ENCODE measurements at regions not wholly inside any gene's neighbourhood (a gene's known extent, or its start where the extent isn't known, plus 50 kb on each side); places are given as distances from the start of the nearest gene placed in this dataset.
"Not testable (repeated sequence)": the region's sequence is repeated elsewhere in the genome, so short reads cannot be mapped to it uniquely, and the experiment has no call there.

DNA sequence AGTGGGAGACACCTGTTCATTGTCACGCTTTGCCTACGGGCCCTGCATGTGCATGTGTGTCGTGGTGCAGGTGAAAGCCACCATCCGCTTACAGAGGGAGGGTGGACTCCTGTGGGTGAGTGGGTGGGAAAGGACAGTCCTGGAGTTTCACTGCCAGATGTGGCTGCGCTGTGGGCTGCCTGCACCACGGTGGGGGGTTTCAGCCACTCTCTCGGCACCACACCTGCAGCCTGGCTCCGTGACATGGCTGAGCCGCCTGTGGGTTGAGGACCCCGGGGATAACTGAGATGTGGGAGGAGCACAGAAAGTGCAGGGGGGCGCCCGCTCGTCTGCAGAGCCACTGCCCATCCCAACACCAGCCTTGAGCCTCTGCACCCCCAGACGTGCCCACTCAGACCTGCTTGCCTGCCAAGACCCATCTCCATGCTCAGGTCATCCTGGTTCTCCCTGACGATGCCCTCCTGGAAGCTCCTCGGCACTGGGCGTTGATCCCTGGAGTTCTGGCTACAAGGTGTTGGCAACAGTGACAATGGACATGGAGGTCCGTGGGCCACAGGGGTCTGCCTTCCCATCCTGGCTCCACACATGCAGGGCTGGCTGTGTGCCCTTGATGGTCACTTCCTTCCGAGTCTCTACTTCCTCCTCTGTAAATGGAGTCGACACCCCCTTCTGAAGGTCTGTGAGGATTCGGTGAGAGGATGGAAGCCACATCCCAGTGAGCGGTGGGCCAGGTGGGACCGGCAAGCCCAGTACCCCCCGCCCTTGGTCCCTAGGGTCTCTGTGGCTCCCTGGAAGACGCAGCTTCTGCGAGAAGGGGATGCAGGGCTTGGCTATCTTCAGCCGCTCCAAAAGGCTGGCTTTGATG lies 1007.0 kb downstream of the BRD1 start:
- H3K4me1 Mint-ChIP-seq, result peaks cover 0 to 2% of the 10 kb centered on the region in 2 donors
- DNase-seq (no peak), ATAC-seq (replicated peaks) (no peak)
- no peaks in the 10 kb centered on the region for H3K9me3 Mint-ChIP-seq
- H3K36me3 Mint-ChIP-seq, result no peaks in the 10 kb centered on the region
- H3K4me3 Mint-ChIP-seq, result no peak overlapping the region
- peaks cover 15 to 17% of the 10 kb centered on the region in 2 donors for H3K27me3 Mint-ChIP-seq
- no peak overlapping the region for H3K27ac Mint-ChIP-seq

DNA sequence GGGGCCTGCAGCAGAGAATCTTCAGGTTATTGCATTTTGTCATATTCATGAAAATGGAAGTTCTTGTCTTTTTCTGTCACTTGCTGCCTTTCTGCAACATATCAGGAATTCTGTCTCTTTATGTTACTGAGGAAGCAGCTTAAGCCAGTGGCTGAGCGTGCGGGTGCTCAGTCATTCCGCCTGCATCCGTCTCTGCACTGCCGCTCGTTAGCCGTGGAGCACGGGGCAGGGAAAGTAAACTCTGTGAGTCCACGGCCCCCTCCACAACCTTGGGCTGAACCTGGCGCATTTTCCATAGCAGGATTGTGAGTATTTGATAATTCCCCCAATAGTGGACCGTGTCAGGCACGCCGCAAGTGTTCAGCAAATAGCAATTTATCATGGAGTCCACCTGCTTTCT lies 1007.7 kb downstream of the BRD1 start:
- peaks cover 11 to 13% of the 10 kb centered on the region in 2 donors for H3K27me3 Mint-ChIP-seq
- no peak overlapping the region for H3K4me3 Mint-ChIP-seq
- ATAC-seq (replicated peaks), result no peak
- no peak for DNase-seq
- H3K9me3 Mint-ChIP-seq, result no peaks in the 10 kb centered on the region
- H3K27ac Mint-ChIP-seq, result no peak overlapping the region
- H3K36me3 Mint-ChIP-seq, result no peaks in the 10 kb centered on the region
- peaks cover 0 to 2% of the 10 kb centered on the region in 2 donors for H3K4me1 Mint-ChIP-seq

DNA sequence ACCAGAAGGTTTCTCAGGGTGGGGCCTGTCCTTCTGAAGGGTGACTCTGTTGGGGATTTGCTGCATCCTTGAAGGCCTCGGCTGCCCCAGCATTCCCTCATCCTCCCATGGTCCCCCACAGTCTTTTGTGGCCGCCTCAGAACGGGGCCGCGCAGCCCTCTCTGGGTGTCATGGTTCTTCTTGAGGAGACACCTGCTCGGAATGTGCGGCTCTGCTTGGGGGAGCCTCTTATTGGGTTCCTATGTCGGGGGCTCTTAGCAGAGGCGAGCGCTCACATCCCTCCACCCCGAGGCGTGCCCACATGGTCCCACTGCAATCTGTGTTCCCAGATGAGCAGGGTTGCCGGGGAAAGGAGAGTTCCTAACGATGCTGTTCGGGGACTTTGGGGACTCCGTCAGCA lies 1008.4 kb downstream of the BRD1 start:
- Mint-ChIP-seq H3K9me3 (no peaks in the 10 kb centered on the region), H3K4me3 (no peak overlapping the region), H3K27ac (no peak overlapping the region), H3K4me1 (peaks cover 0 to 2% of the 10 kb centered on the region in 2 donors), H3K27me3 (peaks cover 7 to 11% of the 10 kb centered on the region in 2 donors), H3K36me3 (no peaks in the 10 kb centered on the region)
- ATAC-seq (replicated peaks), result no peak
- DNase-seq, result no peak

DNA sequence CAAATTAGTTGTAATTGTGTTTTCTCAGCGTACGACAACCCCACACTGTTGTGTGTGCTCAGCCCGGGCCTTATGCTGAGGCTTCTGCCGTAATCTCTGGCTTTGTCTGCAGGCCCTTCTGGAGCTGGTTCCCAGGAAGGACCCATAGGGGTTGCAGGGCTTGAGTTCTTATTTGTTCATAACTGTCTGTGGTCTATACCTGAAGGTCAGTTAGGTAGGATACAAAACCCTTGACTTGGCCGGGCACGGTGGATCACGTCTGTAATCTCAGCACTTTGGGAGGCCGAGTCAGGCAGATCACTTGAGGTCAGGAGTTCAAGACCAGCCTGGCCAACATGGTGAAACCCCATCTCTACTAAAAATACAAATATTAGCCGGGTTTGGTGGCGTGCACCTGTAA lies 1010.2 kb downstream of the BRD1 start:
- DNase-seq; H3K36me3 Mint-ChIP-seq; ATAC-seq (replicated peaks); H3K27ac Mint-ChIP-seq; H3K4me3 Mint-ChIP-seq; H3K9me3 Mint-ChIP-seq; H3K4me1 Mint-ChIP-seq: not testable (repeated sequence)
- H3K27me3 Mint-ChIP-seq, result peaks cover 7 to 11% of the 10 kb centered on the region in 2 donors

DNA sequence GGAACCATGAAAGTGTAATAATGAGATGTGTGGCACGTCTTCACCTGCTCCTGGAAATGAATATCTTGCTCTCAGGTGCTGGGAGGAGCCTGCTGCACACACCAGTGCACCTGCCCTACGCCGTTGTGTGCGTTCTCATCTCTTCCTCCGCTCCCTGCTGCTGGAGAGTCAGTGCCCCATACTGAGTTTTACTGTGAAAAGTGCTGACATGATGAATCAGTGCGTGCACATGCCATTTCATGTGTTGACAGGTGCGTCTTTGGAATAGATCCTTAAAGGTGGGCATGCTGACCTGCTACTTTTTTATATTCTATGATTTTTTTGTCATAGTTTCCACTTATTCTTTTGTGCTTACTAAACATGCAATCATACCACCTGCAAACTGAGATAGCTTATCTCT lies 1015.8 kb downstream of the BRD1 start:
- ATAC-seq (replicated peaks) (no peak), DNase-seq (no peak)
- no peaks in the 10 kb centered on the region for H3K36me3 Mint-ChIP-seq
- H3K27me3 Mint-ChIP-seq, result peaks cover 0 to 9% of the 10 kb centered on the region in 2 donors
- H3K9me3 Mint-ChIP-seq, result no peaks in the 10 kb centered on the region
- no peak overlapping the region for H3K27ac Mint-ChIP-seq
- H3K4me3 Mint-ChIP-seq, result no peak overlapping the region
- H3K4me1 Mint-ChIP-seq, result no peaks in the 10 kb centered on the region

DNA sequence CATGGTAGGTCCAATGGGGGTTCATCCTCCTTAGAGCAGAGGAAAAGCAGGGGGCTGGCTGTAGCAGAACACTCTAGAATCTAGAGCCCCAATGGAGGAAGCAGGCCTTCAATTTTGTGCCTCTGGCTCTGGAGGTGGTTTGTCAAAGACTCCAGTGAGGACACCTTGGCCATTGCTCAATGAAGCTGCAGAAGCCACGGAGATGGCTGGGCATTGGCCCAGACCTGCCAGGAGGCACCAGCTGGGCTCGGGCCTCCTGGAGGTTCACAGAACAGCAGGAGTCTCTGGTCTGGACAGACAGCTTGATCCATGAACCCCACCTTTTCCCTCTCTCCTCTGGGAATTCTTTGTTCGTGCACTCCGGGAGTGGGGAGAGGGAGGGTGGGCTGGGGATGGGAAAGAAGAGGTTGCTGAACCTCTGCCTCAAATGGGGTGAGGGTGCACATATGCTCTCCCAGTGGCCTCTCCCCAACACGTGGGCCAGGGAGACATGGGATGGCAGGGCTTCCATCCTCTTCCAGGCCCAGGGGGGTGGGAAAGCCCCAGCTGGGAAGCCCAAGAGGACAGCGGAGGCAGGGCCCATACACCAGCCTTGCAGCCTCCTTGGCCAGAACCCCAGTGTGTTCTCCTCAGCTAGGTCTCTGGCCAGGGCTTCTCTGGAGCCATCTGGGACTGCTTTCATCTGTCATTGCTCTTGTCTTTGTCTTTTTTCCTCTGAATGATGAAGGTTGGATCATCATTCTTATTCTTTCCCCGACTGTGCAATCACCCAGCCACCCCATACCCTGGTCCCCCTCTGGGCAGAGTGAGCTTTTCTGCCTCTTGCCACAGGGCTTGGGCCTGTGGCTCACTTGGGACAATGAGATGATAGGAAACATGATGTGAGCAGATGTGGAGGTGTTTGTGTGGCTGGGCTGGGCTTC lies 1019.4 kb downstream of the BRD1 start:
- Mint-ChIP-seq H3K9me3 (no peaks in the 10 kb centered on the region), H3K36me3 (no peaks in the 10 kb centered on the region), H3K27me3 (peaks cover 0 to 13% of the 10 kb centered on the region in 2 donors), H3K4me1 (no peaks in the 10 kb centered on the region), H3K27ac (no peak overlapping the region), H3K4me3 (no peak overlapping the region)
- no peak for ATAC-seq (replicated peaks)
- no peak for DNase-seq

DNA sequence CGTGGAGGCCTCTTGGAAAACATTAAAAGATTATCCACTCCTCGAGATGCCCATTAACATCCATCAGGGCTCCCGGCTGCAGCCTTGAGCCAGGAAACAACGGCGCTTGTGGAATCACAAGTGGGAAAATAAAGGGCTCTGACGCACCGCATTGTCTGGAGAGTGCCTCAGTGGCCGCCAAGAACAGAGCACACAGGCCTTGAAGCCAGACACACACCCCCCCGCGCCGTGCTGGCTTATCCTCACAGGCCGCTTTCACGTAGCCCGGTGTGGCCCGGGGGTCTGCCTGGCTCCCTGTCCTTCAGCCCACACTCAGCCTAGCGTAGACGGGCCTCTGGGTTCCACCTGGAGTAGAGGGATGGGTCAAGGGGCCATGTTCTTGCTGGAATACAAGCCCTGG lies 1020.5 kb downstream of the BRD1 start:
- Mint-ChIP-seq H3K4me3 (no peak overlapping the region), H3K27ac (no peak overlapping the region), H3K36me3 (no peaks in the 10 kb centered on the region)

DNA sequence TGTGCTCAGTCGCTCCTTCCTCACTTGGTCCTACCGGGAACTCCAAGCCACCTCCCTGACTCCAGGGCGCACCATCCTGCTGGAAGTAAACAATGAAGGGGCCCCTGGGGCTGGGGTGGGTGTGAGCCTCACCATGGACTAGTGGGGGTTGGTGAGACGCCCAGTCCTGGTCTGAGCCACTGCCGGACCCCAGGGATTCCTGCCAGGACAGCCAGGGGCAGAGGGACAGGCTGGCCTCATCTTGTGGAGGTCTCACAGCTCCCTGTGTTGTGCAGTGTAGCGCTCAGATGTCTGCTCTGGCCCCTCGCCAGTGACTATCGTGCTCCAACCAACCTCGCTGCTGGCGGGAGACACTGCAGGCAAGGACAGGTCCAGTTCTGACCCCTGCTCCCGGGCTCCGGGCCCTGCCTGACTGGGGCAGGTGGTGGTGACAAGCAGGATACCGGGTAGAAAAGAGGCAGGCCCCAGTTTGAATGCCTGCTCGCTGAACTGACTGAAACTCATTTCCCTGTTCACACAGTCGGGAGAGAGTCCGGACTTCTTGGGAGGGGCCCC lies 1021.4 kb downstream of the BRD1 start:
- peaks cover 0 to 4% of the 10 kb centered on the region in 2 donors for H3K27me3 Mint-ChIP-seq
- no peaks in the 10 kb centered on the region for H3K4me1 Mint-ChIP-seq
- DNase-seq, result no peak
- no peaks in the 10 kb centered on the region for H3K36me3 Mint-ChIP-seq
- no peak overlapping the region for H3K4me3 Mint-ChIP-seq
- ATAC-seq (replicated peaks), result no peak
- no peak overlapping the region for H3K27ac Mint-ChIP-seq
- H3K9me3 Mint-ChIP-seq, result no peaks in the 10 kb centered on the region

More for the DNA sequence above, 1020.5 kb downstream of the BRD1 start:
- Mint-ChIP-seq H3K27me3 (peaks cover 0 to 13% of the 10 kb centered on the region in 2 donors), H3K9me3 (no peaks in the 10 kb centered on the region), H3K4me1 (no peaks in the 10 kb centered on the region)
- ATAC-seq (replicated peaks) (no peak), DNase-seq (no peak)

DNA sequence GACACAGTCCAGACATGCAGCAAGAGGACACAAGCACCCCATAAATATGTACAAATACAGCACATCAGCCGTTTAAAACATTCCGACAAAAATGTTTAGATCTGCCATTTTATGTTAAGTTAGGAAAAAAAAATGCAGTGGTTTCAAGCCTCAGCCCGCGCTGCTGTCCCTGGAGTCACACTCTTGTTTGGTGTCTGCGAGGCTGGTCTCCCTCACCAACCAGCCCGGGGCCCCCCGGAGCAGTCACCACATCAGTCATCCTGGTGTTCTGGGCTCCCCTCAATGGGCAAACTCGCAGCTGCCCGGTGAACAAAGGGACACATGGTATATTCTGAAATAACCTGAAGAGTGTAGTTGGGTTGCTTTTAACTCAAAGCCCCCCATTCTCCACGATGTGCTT lies 1022.2 kb downstream of the BRD1 start:
- DNase-seq (no peak), ATAC-seq (replicated peaks) (no peak)
- Mint-ChIP-seq H3K4me1 (no peaks in the 10 kb centered on the region), H3K4me3 (no peak overlapping the region), H3K27ac (no peak overlapping the region), H3K27me3 (peaks cover 0 to 4% of the 10 kb centered on the region in 2 donors), H3K36me3 (no peaks in the 10 kb centered on the region), H3K9me3 (no peaks in the 10 kb centered on the region)

DNA sequence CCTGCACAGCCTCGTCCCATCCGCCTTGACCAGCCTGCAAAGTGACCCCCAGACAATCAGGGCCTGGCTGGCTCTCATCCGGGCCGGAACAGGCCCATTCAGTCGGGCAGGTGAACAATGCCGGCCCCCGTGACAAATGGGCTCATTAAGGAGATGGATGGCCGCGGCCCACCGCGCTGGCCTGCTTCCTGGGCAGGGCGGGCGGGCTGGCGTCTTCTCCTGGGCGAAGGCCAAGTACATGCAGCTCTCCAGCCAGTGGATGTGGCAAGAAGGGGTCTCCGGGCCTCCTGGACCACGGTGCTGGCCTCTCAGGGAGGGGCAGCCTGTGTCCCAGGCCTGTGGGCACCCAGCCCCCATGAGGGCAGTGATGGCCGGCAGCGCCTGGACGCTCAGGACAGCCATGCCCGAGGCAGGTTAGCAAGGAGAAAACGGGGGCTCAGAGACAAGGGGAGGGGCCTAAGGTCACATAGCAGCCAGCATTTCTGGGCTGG lies 1022.8 kb downstream of the BRD1 start:
- Mint-ChIP-seq H3K4me1 (no peaks in the 10 kb centered on the region), H3K4me3 (no peak overlapping the region), H3K27ac (no peak overlapping the region), H3K27me3 (peaks cover 0 to 4% of the 10 kb centered on the region in 2 donors), H3K36me3 (no peaks in the 10 kb centered on the region), H3K9me3 (no peaks in the 10 kb centered on the region)
- no peak for ATAC-seq (replicated peaks)
- no peak for DNase-seq

DNA sequence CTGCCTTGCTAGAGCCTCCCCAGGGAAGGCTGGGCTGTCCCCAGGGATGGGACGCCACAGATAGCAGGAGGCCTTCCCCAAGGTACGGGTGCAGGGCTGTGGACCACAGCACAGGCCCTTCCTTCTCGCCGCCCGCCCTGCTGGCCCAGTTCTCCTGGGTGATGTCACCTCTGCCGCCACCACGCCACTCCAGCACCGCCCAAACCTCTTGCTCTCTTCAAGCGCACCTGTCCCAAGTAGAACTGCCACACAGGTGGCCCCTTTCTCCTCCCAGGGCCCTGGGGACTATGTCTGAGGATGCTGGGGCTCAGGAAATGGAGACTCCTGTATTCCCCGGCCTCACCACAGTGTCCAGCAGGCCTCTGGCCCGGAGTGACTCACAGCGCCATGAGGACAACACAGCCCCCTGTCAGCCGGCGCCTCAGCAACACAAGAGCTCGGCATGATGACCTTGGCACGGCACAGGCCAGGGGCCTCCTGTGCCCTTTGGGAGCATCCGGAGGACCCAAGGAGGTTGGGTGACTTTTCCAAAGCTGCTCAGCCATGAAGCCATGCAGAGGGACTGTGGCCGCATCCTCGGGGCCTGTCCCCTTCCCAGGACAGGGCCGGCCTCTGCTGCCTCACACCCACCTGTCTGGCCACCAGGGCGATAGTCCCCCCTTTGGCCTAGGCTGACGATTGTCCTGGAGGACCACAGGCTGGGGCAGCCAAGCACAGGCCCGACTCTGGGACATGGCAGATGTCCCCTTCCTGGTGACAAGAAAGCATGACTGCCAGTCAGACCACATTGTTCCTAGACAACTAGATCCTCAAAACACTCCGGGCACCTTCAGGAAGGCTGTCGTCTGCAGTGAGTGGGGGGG lies 1023.5 kb downstream of the BRD1 start:
- H3K9me3 Mint-ChIP-seq, result no peaks in the 10 kb centered on the region
- no peak overlapping the region for H3K4me3 Mint-ChIP-seq
- H3K4me1 Mint-ChIP-seq, result no peaks in the 10 kb centered on the region
- no peak overlapping the region for H3K27ac Mint-ChIP-seq
- peaks cover 0 to 4% of the 10 kb centered on the region in 2 donors for H3K27me3 Mint-ChIP-seq
- DNase-seq (no peak), ATAC-seq (replicated peaks) (no peak)
- no peaks in the 10 kb centered on the region for H3K36me3 Mint-ChIP-seq

DNA sequence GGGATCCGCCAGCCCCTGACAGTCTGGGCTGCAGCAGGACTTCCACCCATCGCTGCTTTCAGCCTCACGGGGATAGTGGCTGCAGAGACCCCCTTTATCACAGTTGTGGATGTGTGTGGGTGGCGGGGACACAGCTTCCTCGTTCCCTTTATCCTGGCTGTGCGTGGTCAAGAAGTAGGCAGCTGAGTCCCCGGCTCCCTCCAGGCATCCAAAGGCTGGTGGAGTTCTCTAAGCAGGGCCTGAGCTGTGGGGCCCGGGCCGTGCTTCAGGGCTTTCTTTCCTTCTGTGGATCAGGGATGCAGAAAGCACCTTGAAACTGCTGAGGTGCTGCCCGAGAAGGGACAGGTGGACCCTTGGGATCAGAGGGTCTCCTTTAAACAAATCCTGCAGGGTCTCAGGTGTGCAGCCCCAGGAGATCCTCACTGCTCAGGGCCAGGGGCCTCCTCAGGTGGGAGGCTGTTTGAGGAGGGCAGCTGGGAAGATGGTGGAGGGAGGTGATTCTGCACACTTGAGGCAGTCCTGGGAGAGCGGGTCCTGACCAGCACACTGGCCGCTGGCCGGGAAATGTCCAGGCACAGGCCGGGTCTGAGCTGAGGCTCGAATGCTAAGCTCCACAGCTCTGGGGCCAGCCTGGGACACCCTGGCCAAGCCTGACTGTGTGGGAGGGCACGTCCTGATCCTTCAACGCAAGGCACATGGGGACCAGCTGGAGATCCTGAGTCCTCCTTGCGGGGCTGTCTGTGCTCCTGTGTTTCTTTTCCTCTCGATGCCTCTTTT lies 1024.3 kb downstream of the BRD1 start:
- DNase-seq (no peak), ATAC-seq (replicated peaks) (no peak)
- no peaks in the 10 kb centered on the region for H3K4me1 Mint-ChIP-seq
- H3K9me3 Mint-ChIP-seq, result no peaks in the 10 kb centered on the region
- H3K4me3 Mint-ChIP-seq, result no peak overlapping the region
- no peak overlapping the region for H3K27ac Mint-ChIP-seq
- H3K36me3 Mint-ChIP-seq, result no peaks in the 10 kb centered on the region
- peaks cover 0 to 4% of the 10 kb centered on the region in 2 donors for H3K27me3 Mint-ChIP-seq

DNA sequence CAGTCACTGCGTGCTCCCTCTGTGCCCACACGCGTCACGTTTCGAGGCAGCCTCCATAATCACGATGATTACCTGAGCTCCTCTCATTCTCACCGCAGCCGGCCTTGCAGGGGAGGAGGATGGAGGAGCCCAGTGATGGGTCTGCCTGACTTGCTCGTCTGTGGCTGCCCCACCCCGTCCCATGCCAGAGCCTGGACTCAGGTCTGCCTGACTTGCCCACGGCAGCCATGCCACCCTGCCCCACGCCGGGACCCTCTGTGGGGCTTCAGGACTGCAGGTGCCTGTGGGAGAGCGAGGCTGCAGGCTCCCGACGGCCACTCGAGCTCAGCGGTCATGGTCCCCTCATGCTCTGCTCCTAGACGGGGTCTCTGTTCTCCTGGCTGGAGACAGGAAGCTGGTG lies 1025.1 kb downstream of the BRD1 start:
- H3K9me3 Mint-ChIP-seq, result no peaks in the 10 kb centered on the region
- ATAC-seq (replicated peaks) (no peak), DNase-seq (no peak)
- peaks cover 0 to 4% of the 10 kb centered on the region in 2 donors for H3K27me3 Mint-ChIP-seq
- H3K27ac Mint-ChIP-seq, result no peak overlapping the region
- no peaks in the 10 kb centered on the region for H3K36me3 Mint-ChIP-seq
- no peaks in the 10 kb centered on the region for H3K4me1 Mint-ChIP-seq
- no peak overlapping the region for H3K4me3 Mint-ChIP-seq
